SK-N-SH treated with all-trans-retinoic acid at 6 μM for 48 hours (cell line): ENCODE measurements at regions not wholly inside any gene's neighbourhood (a gene's known extent, or its start where the extent isn't known, plus 50 kb on each side); places are given as distances from the start of the nearest gene placed in this dataset.

Experiments
- ARNTL ChIP-seq: fragments of 450-650 bp; formaldehyde crosslinking; IDR thresholded peaks from 2 replicates; pipeline ENCODE4 v1.5.0; 2020; ENCODE audit warnings: low read depth, mild to moderate bottlenecking, moderate library complexity, borderline replicate concordance
- BACH2 ChIP-seq: fragments of 250-450 bp; sonication (Bioruptor Pico); IDR thresholded peaks from 2 replicates; pipeline ENCODE4 v1.9.0; 2021; ENCODE audit warnings: mild to moderate bottlenecking, borderline replicate concordance
- CREB5 ChIP-seq: fragments of 250-450 bp; sonication (Bioruptor Pico); IDR thresholded peaks from 2 replicates; pipeline ENCODE4 v1.5.1; 2020; ENCODE audit warnings: low read depth, mild to moderate bottlenecking, moderate library complexity
- CSDC2 ChIP-seq: fragments of 250-450 bp; sonication (Bioruptor Pico); IDR thresholded peaks from 2 replicates; pipeline ENCODE4 v1.5.0; 2020; ENCODE audit warnings: mild to moderate bottlenecking, moderate library complexity
- GLIS3 ChIP-seq: fragments of 250-450 bp; sonication (Bioruptor Pico); IDR thresholded peaks from 2 replicates; pipeline ENCODE4 v1.5.0; 2020; ENCODE audit warnings: mild to moderate bottlenecking, moderate library complexity
- ISL1 ChIP-seq: fragments of 250-450 bp; sonication (Bioruptor Pico); IDR thresholded peaks from 2 replicates; pipeline ENCODE4 v2.1.2; 2022; ENCODE audit warnings: mild to moderate bottlenecking, moderate library complexity
- PATZ1 ChIP-seq: fragments of 250-450 bp; sonication (Bioruptor Pico); IDR thresholded peaks from 2 replicates; pipeline ENCODE4 v1.8.0; 2020; ENCODE audit warnings: mild to moderate bottlenecking, moderate library complexity, borderline replicate concordance
- RARB ChIP-seq: fragments of 250-450 bp; sonication (Bioruptor Pico); IDR thresholded peaks from 2 replicates; pipeline ENCODE4 v1.8.0; 2021; ENCODE audit warnings: mild to moderate bottlenecking, moderate library complexity
- SNAI2 ChIP-seq: fragments of 250-450 bp; sonication (Bioruptor Pico); IDR thresholded peaks from 2 replicates; pipeline ENCODE4 v1.5.0; 2020; ENCODE audit warnings: mild to moderate bottlenecking, moderate library complexity
- TCF4 ChIP-seq: fragments of 250-450 bp; sonication (Bioruptor Pico); IDR thresholded peaks from 2 replicates; pipeline ENCODE4 v1.8.0; 2021; ENCODE audit warnings: mild to moderate bottlenecking, moderate library complexity, borderline replicate concordance
- ZC3H10 ChIP-seq: fragments of 250-450 bp; sonication (Bioruptor Pico); IDR thresholded peaks from 2 replicates; pipeline ENCODE4 v1.5.1; 2021; ENCODE audit warnings: mild to moderate bottlenecking, moderate library complexity
- TF ChIP-seq, protein P1 (sequence below): fragments of 250-450 bp; sonication (Bioruptor Pico); IDR thresholded peaks from 2 replicates; pipeline ENCODE4 v1.5.1; 2021; ENCODE audit warnings: mild to moderate bottlenecking, moderate library complexity

- TF ChIP-seq CSDC2 (CRISPR knock-in tag) (no peak), GLIS3 (CRISPR knock-in tag) (no peak), SNAI2 (CRISPR knock-in tag) (no peak), TCF4 (no peak), ISL1 (CRISPR knock-in tag) (no peak), ZC3H10 (CRISPR knock-in tag) (no peak), PATZ1 (CRISPR knock-in tag) (no peak), ARNTL (no peak), RARB (CRISPR knock-in tag) (no peak), CREB5 (no peak), BACH2 (CRISPR knock-in tag) (no peak)
- TF ChIP-seq, protein P1, sequence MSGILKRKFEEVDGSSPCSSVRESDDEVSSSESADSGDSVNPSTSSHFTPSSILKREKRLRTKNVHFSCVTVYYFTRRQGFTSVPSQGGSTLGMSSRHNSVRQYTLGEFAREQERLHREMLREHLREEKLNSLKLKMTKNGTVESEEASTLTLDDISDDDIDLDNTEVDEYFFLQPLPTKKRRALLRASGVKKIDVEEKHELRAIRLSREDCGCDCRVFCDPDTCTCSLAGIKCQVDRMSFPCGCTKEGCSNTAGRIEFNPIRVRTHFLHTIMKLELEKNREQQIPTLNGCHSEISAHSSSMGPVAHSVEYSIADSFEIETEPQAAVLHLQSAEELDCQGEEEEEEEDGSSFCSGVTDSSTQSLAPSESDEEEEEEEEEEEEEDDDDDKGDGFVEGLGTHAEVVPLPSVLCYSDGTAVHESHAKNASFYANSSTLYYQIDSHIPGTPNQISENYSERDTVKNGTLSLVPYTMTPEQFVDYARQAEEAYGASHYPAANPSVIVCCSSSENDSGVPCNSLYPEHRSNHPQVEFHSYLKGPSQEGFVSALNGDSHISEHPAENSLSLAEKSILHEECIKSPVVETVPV = no peak
Measured at GRCh38 chr4:72864898-72865297, 204.6 kb downstream of the COX18 start.
